ENCODE measurements at regions not wholly inside any gene's neighbourhood (a gene's known extent, or its start where the extent isn't known, plus 50 kb on each side); places are given as distances from the start of the nearest gene placed in this dataset.

DNA sequence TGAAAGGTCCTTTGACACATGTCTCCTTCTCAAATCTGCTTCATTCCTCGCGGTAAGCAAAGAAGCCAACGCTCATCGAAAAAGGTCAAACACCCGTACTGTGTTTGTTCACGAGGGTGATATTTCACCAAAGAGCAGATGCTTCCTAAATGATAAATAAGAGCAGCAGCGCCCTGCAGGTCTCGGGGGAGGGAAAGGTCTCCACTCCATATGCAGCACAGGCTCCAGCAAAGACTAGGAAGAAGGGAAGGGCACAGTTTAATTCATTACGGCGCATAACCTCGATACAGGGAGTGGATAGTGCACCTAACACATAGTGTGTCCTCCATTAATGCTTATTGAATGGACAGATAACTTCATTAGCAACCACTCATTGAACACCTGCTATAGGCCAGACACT, 593.3 kb downstream of the CDK5RAP2 start:
- no peak for DNase-seq

- no peak for DNase-seq
Measured at GRCh38 chr9:119986205-119986604, 593.8 kb downstream of the CDK5RAP2 start.

GRCh38 chr9:119974026-119974425, 604.8 kb upstream of the BRINP1 start:
- no peak for DNase-seq

- no peak for DNase-seq
Measured at GRCh38 chr9:119968836-119969707, 599.8 kb upstream of the BRINP1 start.

DNA sequence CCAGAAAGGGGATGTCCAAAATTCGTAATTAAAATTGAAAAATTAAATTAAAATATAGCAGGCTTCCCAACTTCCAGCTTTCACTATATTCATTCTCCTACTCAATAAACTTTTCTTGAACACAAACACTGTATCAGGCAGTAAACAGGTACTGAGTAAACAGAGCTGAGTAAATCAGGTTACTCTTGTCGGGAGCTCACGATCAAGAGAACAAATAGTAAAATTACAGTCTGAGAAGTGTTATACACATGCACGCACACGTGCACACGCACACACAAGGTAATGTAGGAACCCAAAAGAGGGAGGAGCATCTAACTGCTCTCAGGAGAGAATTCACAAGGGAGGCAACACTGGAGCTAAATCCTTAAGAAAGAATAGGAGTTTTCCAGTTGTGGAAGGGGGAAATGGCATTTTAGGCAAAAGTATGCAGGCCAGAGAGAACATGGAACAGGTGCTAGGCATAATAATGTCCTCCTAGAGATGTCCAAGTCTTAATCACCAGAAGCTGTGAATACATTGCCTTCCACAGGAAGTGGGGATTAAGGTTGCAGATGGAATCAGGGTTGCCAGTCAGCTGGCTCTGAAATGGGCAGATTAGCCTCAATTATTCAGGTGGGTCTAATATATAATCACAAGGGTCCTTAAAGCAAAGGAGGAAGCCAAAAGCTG, 598.8 kb upstream of the BRINP1 start:
- DNase-seq, result no peak

GRCh38 chr9:119963798-119964372, 594.6 kb upstream of the BRINP1 start:
- DNase-seq, result no peak

GRCh38 chr9:119963258-119963797, 594.1 kb upstream of the BRINP1 start:
- no peak for DNase-seq

GRCh38 chr9:119961774-119962424, 592.7 kb upstream of the BRINP1 start:
- DNase-seq, result no peak

- no peak for DNase-seq
Measured at GRCh38 chr9:119959846-119960545, 590.8 kb upstream of the BRINP1 start.

DNA sequence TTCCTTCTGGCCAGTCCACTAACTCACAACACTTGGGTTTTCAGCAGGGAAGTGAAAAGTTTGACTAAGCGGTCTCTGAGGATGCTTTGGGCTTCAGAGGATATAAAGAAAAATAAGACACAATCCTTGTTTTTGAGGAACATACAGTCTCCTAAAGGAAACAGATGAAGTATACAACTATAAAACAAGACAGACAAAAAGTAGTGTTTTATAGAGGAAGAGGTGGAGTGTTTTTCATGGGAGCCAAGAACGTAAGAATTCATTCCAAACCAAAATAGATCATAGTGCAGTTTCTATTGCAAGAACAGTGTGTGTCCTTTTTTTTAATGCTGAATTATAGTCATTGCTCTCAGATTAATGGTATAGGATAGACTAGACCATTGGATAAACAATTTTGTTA, 586.9 kb upstream of the BRINP1 start:
- no peak for DNase-seq

GRCh38 chr9:119955276-119955675, 586.0 kb upstream of the BRINP1 start:
- DNase-seq, result no peak

GRCh38 chr9:119951591-119951990, 582.4 kb upstream of the BRINP1 start:
- DNase-seq, result no peak

DNA sequence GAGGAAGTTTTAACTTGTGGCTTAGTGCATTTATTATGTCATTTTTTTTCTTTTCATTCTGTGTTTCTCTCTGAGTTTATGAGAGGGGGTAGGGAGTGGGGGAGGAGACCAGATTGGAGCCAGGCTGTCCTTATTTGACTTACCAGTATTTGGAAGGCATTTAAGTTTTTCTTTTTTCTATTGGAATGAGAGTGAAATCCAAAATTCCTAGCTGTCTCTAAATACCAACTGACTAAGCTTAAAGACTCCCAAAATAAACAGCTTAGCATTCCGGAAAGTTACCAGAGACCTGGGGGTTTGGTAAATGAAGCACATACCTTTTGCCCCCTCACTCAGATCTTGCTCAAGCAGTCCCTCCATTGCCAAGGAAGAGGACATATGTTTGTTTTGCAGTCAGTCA, 581.9 kb upstream of the BRINP1 start:
- DNase-seq, result no peak

DNA sequence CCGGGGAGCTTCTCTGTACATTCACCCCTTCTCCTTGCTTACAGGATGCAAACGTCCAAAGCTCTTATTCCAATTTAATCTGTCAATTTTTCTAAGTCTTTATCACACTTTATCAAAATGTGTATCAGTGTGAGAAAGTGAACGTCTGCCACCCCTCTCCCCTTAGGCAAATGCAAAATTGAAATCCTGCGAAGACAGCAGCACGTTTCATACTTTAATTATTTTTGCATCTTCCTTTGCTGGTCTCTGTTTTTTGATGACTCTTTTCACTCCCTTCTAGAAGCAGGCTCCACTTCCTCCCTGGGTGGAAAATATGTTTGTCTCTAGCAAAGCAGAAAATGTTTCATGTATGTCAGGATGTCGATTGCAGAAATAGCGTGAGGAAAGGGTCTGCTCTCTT, 576.5 kb upstream of the BRINP1 start:
- no peak for DNase-seq

GRCh38 chr9:119941091-119941490, 571.9 kb upstream of the BRINP1 start:
- no peak for DNase-seq

GRCh38 chr9:119938871-119939270, 569.6 kb upstream of the BRINP1 start:
- no peak for DNase-seq

GRCh38 chr9:119934497-119934896, 565.3 kb upstream of the BRINP1 start:
- no peak for DNase-seq

DNA sequence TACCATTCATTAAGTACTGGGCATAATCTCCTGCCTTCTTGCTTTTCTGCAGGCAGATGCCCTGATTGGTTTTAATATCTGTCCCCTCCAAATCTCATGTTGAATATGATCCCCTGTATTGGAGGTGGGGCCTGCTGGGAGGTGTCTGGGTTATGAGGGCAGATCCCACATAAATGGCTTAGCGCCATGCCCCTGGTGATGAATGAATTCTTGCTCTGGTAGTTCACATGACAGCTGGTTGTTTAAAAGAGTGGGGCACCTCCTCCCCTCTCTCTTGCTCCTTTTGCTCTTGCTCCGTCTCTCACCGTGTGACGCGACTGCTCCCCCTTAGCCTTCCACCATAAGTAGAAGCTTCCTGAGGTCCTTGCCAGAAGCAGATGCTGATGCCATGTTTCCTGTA, 564.0 kb upstream of the BRINP1 start:
- DNase-seq, result no peak

DNA sequence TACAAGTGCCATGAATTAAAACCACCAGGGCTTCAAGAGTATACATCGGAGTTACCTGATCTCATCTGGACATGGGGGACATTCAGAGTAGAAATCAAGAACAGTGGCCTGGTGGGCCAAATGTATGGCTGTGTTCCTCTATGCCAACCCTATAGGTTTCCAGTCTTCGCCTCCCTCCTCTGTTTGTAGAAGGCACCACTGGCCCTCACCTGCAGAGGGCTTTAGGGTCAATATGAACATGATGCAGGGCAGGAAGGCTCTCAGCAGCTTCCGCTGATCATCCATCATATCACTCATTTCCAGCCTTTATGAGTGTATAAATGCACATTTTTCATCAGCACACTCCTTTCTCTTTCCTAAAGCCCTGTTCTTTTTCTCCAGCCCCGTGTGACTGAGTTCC, 555.5 kb upstream of the BRINP1 start:
- no peak for DNase-seq

GRCh38 chr9:119917175-119917574, 547.9 kb upstream of the BRINP1 start:
- DNase-seq, result no peak

GRCh38 chr9:119907056-119907455, 537.8 kb upstream of the BRINP1 start:
- no peak for DNase-seq

GRCh38 chr9:119905724-119906123, 536.5 kb upstream of the BRINP1 start:
- no peak for DNase-seq

DNA sequence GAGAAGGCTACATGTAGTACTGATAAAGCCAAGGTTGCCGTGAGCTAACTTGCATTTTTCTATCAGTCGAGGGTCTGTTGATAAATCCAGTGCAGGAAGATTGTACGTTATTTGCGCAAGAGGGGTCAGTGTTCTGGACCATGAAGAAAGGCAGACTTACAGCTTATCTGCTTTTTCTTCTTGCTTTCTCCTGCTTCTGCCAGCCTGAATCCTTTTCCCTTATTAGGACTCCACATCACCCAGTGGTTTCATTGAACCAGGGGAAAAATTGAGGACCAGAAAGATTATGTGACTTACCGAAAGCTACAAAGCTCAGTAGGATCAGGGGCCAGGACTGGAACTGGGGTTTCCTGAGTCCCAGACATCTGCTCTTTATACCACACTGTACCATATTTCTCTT, 534.6 kb upstream of the BRINP1 start:
- DNase-seq, result no peak

All from DMS79 (cell line).